ENCODE measurements at regions not wholly inside any gene's neighbourhood (a gene's known extent, or its start where the extent isn't known, plus 50 kb on each side); places are given as distances from the start of the nearest gene placed in this dataset.

DNA sequence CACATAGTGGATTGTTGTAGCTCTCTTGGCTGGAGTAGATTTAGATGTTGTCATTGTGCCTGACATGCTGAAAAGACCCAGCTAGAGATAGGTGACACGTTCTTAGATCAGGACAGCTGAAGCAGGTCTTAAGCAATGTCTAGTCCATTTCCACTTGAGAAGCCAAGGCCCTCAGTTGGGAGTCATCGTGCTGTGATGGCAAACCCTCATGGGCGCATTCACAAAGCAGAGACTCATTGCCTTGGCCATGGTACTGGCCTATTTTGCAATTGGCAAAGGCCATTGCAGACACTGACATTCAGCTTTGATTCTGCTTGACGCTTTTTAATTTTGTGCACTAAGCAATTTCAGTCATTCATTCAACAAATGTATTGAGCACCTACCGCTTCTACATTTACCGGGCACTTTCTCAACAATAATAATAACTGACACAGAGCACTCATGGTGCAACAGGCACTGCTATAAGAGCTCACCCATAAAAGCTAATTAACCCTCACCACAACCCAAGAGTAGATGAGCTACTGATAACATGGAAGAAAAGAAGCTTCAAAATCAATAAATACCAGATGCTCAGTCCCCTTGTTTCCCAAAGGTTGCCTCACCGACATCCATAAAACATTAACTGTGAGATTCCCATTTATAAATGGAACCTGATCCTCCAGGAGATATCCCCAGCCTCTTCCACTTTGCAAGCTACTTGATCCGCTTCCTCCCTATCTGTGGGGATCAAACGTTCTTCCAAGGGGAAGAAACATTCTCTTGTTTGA, 200.1 kb downstream of the TLE3 start:
- no peak overlapping the region for H3K4me2 ChIP-seq (ENCODE audit: extremely low read depth, insufficient read depth, low read length)
- H3K79me2 ChIP-seq (ENCODE audit: control insufficient read depth, insufficient read depth, low read length): no peaks in the 10 kb centered on the region
- H3K27ac ChIP-seq (ENCODE audit: insufficient read depth, low read length): no peak overlapping the region
- no peaks in the 10 kb centered on the region for H4K20me1 ChIP-seq (ENCODE audit: control insufficient read depth, extremely low read depth, insufficient read depth, low read length)
- no peaks in the 10 kb centered on the region for H3K4me1 ChIP-seq (ENCODE audit: control insufficient read depth, extremely low read depth, insufficient read depth, low read length)
- H3K36me3 ChIP-seq (ENCODE audit: control insufficient read depth, insufficient read depth, low read length): no peaks in the 10 kb centered on the region
- no peak overlapping the region for H3K9ac ChIP-seq (ENCODE audit: insufficient read depth, low read length)
- no peak overlapping the region for H2AFZ ChIP-seq (ENCODE audit: low read length)
- H3K4me3 ChIP-seq (replicated peaks in 1 of 4; ENCODE audit: control extremely low read depth in 1 of 4, insufficient read depth in 1 of 4, low read depth in 3 of 4, low read length in 4 of 4): no peak overlapping the region
- H3K27me3 ChIP-seq (ENCODE audit: control insufficient read depth, insufficient read depth, low read length): no peaks in the 10 kb centered on the region
- H3K9me3 ChIP-seq (ENCODE audit: control insufficient read depth, insufficient read depth, low read depth, low read length): no peaks in the 10 kb centered on the region
- TF ChIP-seq, protein P1, sequence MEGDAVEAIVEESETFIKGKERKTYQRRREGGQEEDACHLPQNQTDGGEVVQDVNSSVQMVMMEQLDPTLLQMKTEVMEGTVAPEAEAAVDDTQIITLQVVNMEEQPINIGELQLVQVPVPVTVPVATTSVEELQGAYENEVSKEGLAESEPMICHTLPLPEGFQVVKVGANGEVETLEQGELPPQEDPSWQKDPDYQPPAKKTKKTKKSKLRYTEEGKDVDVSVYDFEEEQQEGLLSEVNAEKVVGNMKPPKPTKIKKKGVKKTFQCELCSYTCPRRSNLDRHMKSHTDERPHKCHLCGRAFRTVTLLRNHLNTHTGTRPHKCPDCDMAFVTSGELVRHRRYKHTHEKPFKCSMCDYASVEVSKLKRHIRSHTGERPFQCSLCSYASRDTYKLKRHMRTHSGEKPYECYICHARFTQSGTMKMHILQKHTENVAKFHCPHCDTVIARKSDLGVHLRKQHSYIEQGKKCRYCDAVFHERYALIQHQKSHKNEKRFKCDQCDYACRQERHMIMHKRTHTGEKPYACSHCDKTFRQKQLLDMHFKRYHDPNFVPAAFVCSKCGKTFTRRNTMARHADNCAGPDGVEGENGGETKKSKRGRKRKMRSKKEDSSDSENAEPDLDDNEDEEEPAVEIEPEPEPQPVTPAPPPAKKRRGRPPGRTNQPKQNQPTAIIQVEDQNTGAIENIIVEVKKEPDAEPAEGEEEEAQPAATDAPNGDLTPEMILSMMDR (conservative IDR thresholded peaks at IDR 0.05 in 1 of 2, IDR thresholded peaks at IDR 0.05 in 1 of 2; ENCODE audit: low read depth in 1 of 2, low read length in 2 of 2): no peak
- TF ChIP-seq EZH2 (IDR thresholded peaks at IDR 0.05; ENCODE audit: low read length, missing control alignments): no peak
- no peak for DNase-seq (ENCODE audit: low read depth in 2 of 2)

DNA sequence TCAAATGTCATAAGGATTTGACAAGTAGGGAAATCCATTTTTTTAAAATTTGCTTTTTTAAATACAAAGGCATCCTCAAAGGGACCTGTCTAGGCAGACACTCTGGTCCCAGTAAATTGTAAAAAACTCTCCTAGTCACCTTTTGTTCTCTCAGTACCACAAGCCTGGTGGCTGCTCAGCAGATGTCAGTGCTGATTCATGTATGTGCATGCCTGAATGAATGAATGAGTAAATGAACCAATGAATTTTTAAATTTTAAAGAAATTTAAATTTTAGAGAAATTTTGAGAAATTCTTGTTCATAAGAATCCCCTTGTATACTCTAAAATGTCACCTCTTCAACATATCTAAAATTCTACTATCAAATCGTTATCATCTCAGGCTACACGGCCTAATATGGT, 199.5 kb downstream of the TLE3 start:
- no peaks in the 10 kb centered on the region for H3K36me3 ChIP-seq (ENCODE audit: control insufficient read depth, insufficient read depth, low read length)
- no peak overlapping the region for H3K27ac ChIP-seq (ENCODE audit: insufficient read depth, low read length)
- H3K4me1 ChIP-seq (ENCODE audit: control insufficient read depth, extremely low read depth, insufficient read depth, low read length): no peaks in the 10 kb centered on the region
- H3K4me2 ChIP-seq (ENCODE audit: extremely low read depth, insufficient read depth, low read length): no peak overlapping the region
- no peaks in the 10 kb centered on the region for H3K9me3 ChIP-seq (ENCODE audit: control insufficient read depth, insufficient read depth, low read depth, low read length)
- no peak overlapping the region for H3K9ac ChIP-seq (ENCODE audit: insufficient read depth, low read length)
- no peaks in the 10 kb centered on the region for H3K79me2 ChIP-seq (ENCODE audit: control insufficient read depth, insufficient read depth, low read length)
- TF ChIP-seq, protein P1 (conservative IDR thresholded peaks at IDR 0.05 in 1 of 2, IDR thresholded peaks at IDR 0.05 in 1 of 2; ENCODE audit: low read depth in 1 of 2, low read length in 2 of 2): no peak
- TF ChIP-seq EZH2 (IDR thresholded peaks at IDR 0.05; ENCODE audit: low read length, missing control alignments): no peak
- H3K4me3 ChIP-seq (replicated peaks in 1 of 4; ENCODE audit: control extremely low read depth in 1 of 4, insufficient read depth in 1 of 4, low read depth in 3 of 4, low read length in 4 of 4): no peak overlapping the region
- H4K20me1 ChIP-seq (ENCODE audit: control insufficient read depth, extremely low read depth, insufficient read depth, low read length): no peaks in the 10 kb centered on the region
- no peak overlapping the region for H2AFZ ChIP-seq (ENCODE audit: low read length)
- DNase-seq (ENCODE audit: low read depth in 2 of 2): no peak
- H3K27me3 ChIP-seq (ENCODE audit: control insufficient read depth, insufficient read depth, low read length): no peaks in the 10 kb centered on the region

DNA sequence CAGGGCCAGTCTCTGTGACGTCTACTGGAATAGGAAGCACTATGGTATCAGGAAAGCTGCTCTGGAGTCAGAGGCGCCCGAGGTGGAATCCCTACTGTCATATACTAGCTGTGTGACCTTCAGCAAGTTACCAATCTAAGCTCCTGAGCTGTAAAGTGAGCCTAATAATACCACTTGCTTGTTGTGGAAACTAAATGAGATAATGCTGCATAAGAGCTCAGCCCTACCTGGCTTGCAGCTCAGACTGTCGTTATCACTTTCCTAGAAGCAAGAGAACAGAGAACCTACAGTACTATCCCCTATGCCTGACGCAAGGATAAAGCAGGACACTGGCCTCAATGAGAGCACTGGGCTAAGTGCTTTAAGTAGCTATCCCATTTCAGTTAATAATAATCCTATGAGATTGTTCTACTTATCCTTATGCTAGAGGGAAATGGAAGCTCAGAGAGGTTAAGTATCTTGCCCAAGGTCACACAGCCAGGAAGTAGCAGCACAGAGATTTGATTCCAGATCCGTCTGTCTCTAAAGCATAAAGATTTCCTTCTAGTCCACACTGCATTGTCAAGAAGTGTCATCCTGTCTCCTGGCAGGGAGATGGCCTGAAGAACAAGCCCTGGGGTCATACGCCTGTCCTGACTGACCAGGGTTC, 195.2 kb downstream of the TLE3 start:
- Histone ChIP-seq H3K27ac (ENCODE audit: insufficient read depth, low read length) (no peak overlapping the region), H3K9me3 (ENCODE audit: control insufficient read depth, insufficient read depth, low read depth, low read length) (no peaks in the 10 kb centered on the region), H3K79me2 (ENCODE audit: control insufficient read depth, insufficient read depth, low read length) (no peaks in the 10 kb centered on the region), H2AFZ (ENCODE audit: low read length) (no peak overlapping the region), H3K4me2 (ENCODE audit: extremely low read depth, insufficient read depth, low read length) (no peak overlapping the region), H3K36me3 (ENCODE audit: control insufficient read depth, insufficient read depth, low read length) (no peaks in the 10 kb centered on the region), H3K4me1 (ENCODE audit: control insufficient read depth, extremely low read depth, insufficient read depth, low read length) (no peaks in the 10 kb centered on the region), H3K27me3 (ENCODE audit: control insufficient read depth, insufficient read depth, low read length) (no peaks in the 10 kb centered on the region), H4K20me1 (ENCODE audit: control insufficient read depth, extremely low read depth, insufficient read depth, low read length) (no peaks in the 10 kb centered on the region), H3K9ac (ENCODE audit: insufficient read depth, low read length) (no peak overlapping the region), H3K4me3 (replicated peaks in 1 of 4; ENCODE audit: control extremely low read depth in 1 of 4, insufficient read depth in 1 of 4, low read depth in 3 of 4, low read length in 4 of 4) (no peak overlapping the region)
- TF ChIP-seq EZH2 (IDR thresholded peaks at IDR 0.05; ENCODE audit: low read length, missing control alignments): no peak
- TF ChIP-seq, protein P1 (conservative IDR thresholded peaks at IDR 0.05 in 1 of 2, IDR thresholded peaks at IDR 0.05 in 1 of 2; ENCODE audit: low read depth in 1 of 2, low read length in 2 of 2): no peak
- DNase-seq (ENCODE audit: low read depth in 2 of 2): no peak
